Psoas muscle (tissue), 7 donors: ENCODE measurements at regions not wholly inside any gene's neighbourhood (a gene's known extent, or its start where the extent isn't known, plus 50 kb on each side); places are given as distances from the start of the nearest gene placed in this dataset.

Experiments used
- ATAC-seq, 4 donors: fragments of 200-7000 bp; cut with Tn5 transposase; one replicate each; pipeline ENCODE4 v1.9.1; 2020; ENCODE audit warnings: moderate library complexity in 3 of 4, mild to moderate bottlenecking in 2 of 4
- DNase-seq, 2 donors: peaks; one replicate each; pipeline ENCODE4 v3.0.0-alpha.2; 2020
- H3K27ac ChIP-seq: fragments of 200-600 bp; one replicate; pipeline ENCODE4 v1.8.0; 2022
- H3K27me3 ChIP-seq, 3 donors: fragments of 200-600 bp in 1 of 3; one replicate each; pipeline versions ENCODE4 v1.6.1 to v1.8.0; 2013 to 2022; ENCODE audit warnings: low read length in 2 of 3, mild to moderate bottlenecking in 2 of 3, moderate library complexity in 1 of 3; ENCODE audit not compliant: insufficient read depth in 3 of 3
- H3K36me3 ChIP-seq, 2 donors: fragments of 200-600 bp in 1 of 2; one replicate each; pipeline versions ENCODE4 v1.6.1 to v1.8.0; 2013 to 2022; ENCODE audit warnings: low read depth in 1 of 2, mild to moderate bottlenecking in 1 of 2, moderate library complexity in 1 of 2; ENCODE audit not compliant: insufficient read depth in 1 of 2
- H3K4me1 ChIP-seq: fragments of 200-600 bp; one replicate; pipeline ENCODE4 v1.8.0; 2022
- H3K4me3 ChIP-seq: fragments of 200-600 bp; one replicate; pipeline ENCODE4 v1.8.0; 2022; ENCODE audit warnings: mild to moderate bottlenecking
- H3K9me3 ChIP-seq: fragments of 200-600 bp; one replicate; pipeline ENCODE4 v1.8.0; 2022
- CTCF ChIP-seq: fragments of 200-600 bp; IDR thresholded peaks from one replicate; pipeline ENCODE4 v1.8.0; 2022; ENCODE audit warnings: antibody characterized with exemption
- WGBS, 3 donors: extraction: QIAGEN DNeasy Blood & Tissue Kit; methylation state at CpG; one replicate each; pipeline versions ENCODE4 v1.1.6 to v1.1.7; 2013; 5-methylcytosine and 5-hydroxymethylcytosine counted together
- intact Hi-C, 2 donors: fragments of 100-400 bp; cut with DNase I; formaldehyde crosslinking; loops; one replicate each; pipeline versions ENCODE4 v1.11.0 to v1.14.2; 2022
- donor health status: healthy with polysubstance abuse.
- donor health status: DM: no; HTN: no; CAD: no; lungs with moderate emphysema.
- donor health status: Bipolar disorder and iron deficiency.
- donor health status: healthy.
- donor health status: DM: yes; HTN: yes; CAD: no.
- donor health status: DM: no; HTN: no; CAD: no.
- donor health status: DM: yes; HTN: yes; CAD: no.

DNA sequence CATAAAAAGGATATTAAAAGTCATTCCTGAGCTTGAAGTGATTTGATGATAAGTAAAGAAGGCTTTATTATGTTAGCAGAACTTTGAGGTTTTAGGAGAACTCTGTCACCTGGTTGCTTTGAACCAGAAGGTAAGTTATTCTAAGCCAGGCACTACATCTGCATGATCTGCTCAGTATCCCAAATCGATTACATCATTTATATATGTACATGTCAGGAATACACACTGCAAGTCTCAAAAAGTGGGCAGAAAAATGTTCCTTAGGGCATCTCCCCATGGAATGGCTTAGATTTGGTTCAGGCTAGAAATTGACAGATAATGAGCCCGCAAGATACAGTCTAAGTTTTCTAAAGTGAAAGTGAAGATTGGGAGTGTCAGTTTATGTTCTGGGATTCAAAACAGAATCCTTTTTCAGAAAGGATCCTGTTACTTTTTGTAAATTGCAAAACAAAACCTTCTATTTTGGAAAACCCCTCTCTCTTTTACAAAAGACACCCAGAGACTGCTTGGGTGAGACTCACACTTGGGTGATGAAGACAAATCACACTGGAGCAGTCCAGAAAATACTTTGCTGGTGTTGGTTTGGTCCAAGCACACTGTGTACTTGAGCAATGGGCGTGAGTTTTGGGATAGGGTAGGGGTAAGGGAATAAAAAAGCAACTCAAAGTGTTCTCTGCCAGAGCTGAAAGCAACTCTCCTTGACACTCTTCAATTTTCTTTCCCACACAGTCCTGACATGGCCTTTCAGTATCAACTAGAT is 114.5 kb downstream of the FOXD1 start:
- intact Hi-C loops: no loop called here
- no peak for TF ChIP-seq CTCF
- ATAC-seq: no peak
- Histone ChIP-seq H3K4me3 (no peak overlapping the region), H3K27me3 (peaks cover 6 to 35% (median 11%) of the 10 kb centered on the region in 3 donors), H3K27ac (no peak overlapping the region), H3K9me3 (peaks cover 13% of the 10 kb centered on the region), H3K4me1 (no peaks in the 10 kb centered on the region), H3K36me3 (no peaks in the 10 kb centered on the region)
- DNase-seq: no peak
- 70 to 83% (median 76%) methylated on average over 3 of the region's 3 CpGs for WGBS, 3 donors

DNA sequence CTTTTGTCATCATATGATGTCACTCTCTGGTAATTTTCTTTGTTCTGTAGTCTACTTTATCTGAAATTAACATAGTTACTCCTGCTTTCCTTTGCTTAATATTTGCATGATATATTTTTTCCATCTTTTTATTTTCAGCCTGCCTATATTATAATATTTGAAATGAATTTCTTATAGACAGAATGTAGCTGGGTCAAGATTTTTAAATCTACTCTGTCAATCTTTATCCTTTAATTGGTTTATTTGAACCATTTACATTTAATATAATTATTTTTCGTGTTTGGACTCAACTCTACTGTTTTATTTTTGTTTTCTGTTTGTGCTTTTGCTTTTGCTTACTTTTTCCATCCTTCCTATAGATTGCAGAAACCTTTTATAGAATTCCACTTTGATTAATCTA is 118.0 kb downstream of the FOXD1 start:
- H3K9me3 ChIP-seq: peaks cover 13% of the 10 kb centered on the region
- no peak for ATAC-seq
- peaks cover 2 to 11% (median 6%) of the 10 kb centered on the region in 3 donors for H3K27me3 ChIP-seq
- intact Hi-C loops: no loop called here
- WGBS, 3 donors: 48 to 63% (median 48%) methylated on average over 1 of the region's 1 CpG
- no peaks in the 10 kb centered on the region for H3K36me3 ChIP-seq
- no peaks in the 10 kb centered on the region for H3K4me1 ChIP-seq
- TF ChIP-seq CTCF: no peak
- no peak for DNase-seq
- H3K27ac ChIP-seq: no peak overlapping the region
- no peak overlapping the region for H3K4me3 ChIP-seq

GRCh38 chr5:73328640-73329039 is 119.9 kb downstream of the FOXD1 start:
- Histone ChIP-seq H3K9me3 (peaks cover 13% of the 10 kb centered on the region), H3K27me3 (peaks cover 3 to 10% (median 3%) of the 10 kb centered on the region in 3 donors), H3K36me3 (no peaks in the 10 kb centered on the region), H3K4me1 (no peaks in the 10 kb centered on the region), H3K27ac (no peak overlapping the region), H3K4me3 (no peak overlapping the region)
- 88 to 94% (median 94%) methylated on average over 1 of the region's 1 CpG for WGBS, 3 donors
- DNase-seq: no peak
- ATAC-seq: no peak
- intact Hi-C loops: no loop called here
- no peak for TF ChIP-seq CTCF

DNA sequence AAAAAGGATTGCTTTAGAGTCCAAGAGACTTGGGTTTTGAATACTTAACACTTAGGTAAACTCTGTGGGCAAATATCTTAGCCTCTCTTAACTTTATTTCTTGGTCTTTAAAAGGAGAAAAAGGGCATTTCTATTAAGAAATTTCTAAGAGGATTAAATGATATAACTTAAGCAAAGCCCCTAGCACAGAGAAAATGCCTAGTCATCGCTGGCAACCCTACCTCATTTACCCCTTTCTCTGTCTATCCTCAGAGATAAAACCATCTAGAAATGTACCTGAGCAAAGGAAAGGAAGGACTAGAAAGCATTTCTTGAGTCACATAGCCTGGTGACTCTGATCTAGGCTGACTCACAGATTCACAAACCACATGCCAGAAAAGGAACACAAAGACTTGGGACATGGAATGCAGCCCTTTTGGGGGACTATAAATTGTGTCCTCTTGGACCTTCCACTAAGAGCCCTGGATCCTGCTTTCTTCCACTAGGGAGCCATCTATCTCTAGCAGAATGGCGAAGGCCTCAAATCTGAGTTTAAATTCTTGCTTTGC is 120.6 kb downstream of the FOXD1 start:
- WGBS, 3 donors: 78 to 91% (median 87%) methylated on average over 2 of the region's 2 CpGs
- no peak for TF ChIP-seq CTCF
- no peaks in the 10 kb centered on the region for H3K4me1 ChIP-seq

More for the DNA sequence above, 120.6 kb downstream of the FOXD1 start:
- H3K36me3 ChIP-seq: no peaks in the 10 kb centered on the region
- DNase-seq (no peak), ATAC-seq (no peak)
- intact Hi-C loops: no loop called here
- H3K27me3 ChIP-seq: peaks cover 3 to 17% (median 3%) of the 10 kb centered on the region in 3 donors
- H3K4me3 ChIP-seq: no peak overlapping the region
- peaks cover 13% of the 10 kb centered on the region for H3K9me3 ChIP-seq
- no peak overlapping the region for H3K27ac ChIP-seq
